ENCODE measurements at regions not wholly inside any gene's neighbourhood (a gene's known extent, or its start where the extent isn't known, plus 50 kb on each side); places are given as distances from the start of the nearest gene placed in this dataset.

- Mint-ChIP-seq H3K4me1 (no peaks in the 10 kb centered on the region), H3K27ac (no peak overlapping the region), H3K9me3 (peaks cover 8% of the 10 kb centered on the region), H3K4me3 (no peak overlapping the region), H3K36me3 (no peaks in the 10 kb centered on the region)
- ATAC-seq (no peak), DNase-seq (ENCODE audit: low spot score in 2 of 2) (no peak)
Measured at GRCh38 chr5:23579566-23579965, 72.2 kb downstream of the PRDM9 start.

DNA sequence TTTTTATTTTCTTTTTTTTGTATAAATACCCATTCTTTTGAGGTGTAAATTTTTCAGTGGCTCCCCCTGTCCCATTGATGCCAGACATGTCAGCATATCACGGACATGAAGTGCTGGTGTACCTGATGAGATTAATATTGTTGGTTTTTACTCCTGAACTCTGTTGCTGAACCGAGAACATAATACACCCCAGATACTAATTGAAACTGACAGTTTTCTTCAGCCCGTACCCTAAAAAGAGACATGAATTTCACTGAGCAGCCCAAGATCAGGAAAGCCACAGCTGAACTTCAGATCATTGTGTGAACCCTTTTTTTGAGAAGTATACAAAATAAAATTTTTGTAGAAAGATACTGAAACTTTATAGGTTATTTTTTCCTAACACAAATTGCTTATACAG is 75.7 kb downstream of the PRDM9 start:
- Mint-ChIP-seq H3K4me1 (no peaks in the 10 kb centered on the region), H3K27ac (no peak overlapping the region), H3K9me3 (peaks cover 6% of the 10 kb centered on the region), H3K4me3 (no peak overlapping the region), H3K36me3 (no peaks in the 10 kb centered on the region)
- ATAC-seq, result no peak
- no peak for DNase-seq (ENCODE audit: low spot score in 2 of 2)

GRCh38 chr5:23588841-23589326 is 81.5 kb downstream of the PRDM9 start:
- H3K4me3 Mint-ChIP-seq, result no peak overlapping the region
- H3K27ac Mint-ChIP-seq, result no peak overlapping the region
- no peaks in the 10 kb centered on the region for H3K4me1 Mint-ChIP-seq
- no peak for ATAC-seq
- H3K9me3 Mint-ChIP-seq, result peaks cover 12% of the 10 kb centered on the region
- DNase-seq (ENCODE audit: low spot score in 2 of 2), result no peak
- H3K36me3 Mint-ChIP-seq, result no peaks in the 10 kb centered on the region

DNA sequence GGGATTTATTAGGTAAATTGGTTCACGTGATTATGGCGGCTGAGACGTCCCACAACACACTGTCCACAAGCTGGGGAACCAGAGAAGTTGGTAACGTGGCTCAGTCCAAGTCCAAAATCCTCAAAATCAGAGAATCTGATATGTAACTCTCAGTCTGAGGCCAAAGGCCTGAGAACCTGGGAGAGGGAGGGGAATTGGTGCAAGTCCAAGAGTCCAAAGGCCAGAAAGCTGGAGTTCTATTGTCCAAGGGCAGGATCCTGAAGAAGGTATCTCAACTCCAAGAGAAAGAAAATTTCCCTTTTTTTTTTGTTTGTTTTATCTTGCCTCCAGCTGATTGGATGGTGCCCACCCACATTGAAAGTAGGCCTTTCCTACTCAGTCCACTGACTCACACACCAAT is 83.8 kb downstream of the PRDM9 start:
- Mint-ChIP-seq H3K9me3 (peaks cover 12% of the 10 kb centered on the region), H3K4me1 (no peaks in the 10 kb centered on the region), H3K4me3 (no peak overlapping the region), H3K36me3 (no peaks in the 10 kb centered on the region), H3K27ac (no peak overlapping the region)
- ATAC-seq (no peak), DNase-seq (ENCODE audit: low spot score in 2 of 2) (no peak)

- no peak for DNase-seq (ENCODE audit: low spot score in 2 of 2)
- Mint-ChIP-seq H3K4me3 (no peak overlapping the region), H3K36me3 (no peaks in the 10 kb centered on the region), H3K27ac (no peak overlapping the region), H3K4me1 (no peaks in the 10 kb centered on the region), H3K9me3 (peaks cover 14% of the 10 kb centered on the region)
- ATAC-seq, result no peak
Measured at GRCh38 chr5:23606927-23607326, 99.5 kb downstream of the PRDM9 start.

- Mint-ChIP-seq H3K4me3 (no peak overlapping the region), H3K4me1 (no peaks in the 10 kb centered on the region), H3K36me3 (no peaks in the 10 kb centered on the region), H3K9me3 (peaks cover 22% of the 10 kb centered on the region), H3K27ac (no peak overlapping the region)
- ATAC-seq (no peak), DNase-seq (ENCODE audit: low spot score in 2 of 2) (no peak)
Measured at GRCh38 chr5:23612701-23613100, 105.3 kb downstream of the PRDM9 start.

- DNase-seq (ENCODE audit: low spot score in 2 of 2) (no peak), ATAC-seq (no peak)
- Mint-ChIP-seq H3K4me1 (no peaks in the 10 kb centered on the region), H3K36me3 (no peaks in the 10 kb centered on the region), H3K9me3 (peaks cover 20% of the 10 kb centered on the region), H3K4me3 (no peak overlapping the region), H3K27ac (no peak overlapping the region)
Measured at GRCh38 chr5:23613566-23613965, 106.2 kb downstream of the PRDM9 start.

- H3K4me1 Mint-ChIP-seq, result no peaks in the 10 kb centered on the region
- peaks cover 20% of the 10 kb centered on the region for H3K9me3 Mint-ChIP-seq
- ATAC-seq (no peak), DNase-seq (ENCODE audit: low spot score in 2 of 2) (no peak)
- H3K4me3 Mint-ChIP-seq, result no peak overlapping the region
- H3K36me3 Mint-ChIP-seq, result no peaks in the 10 kb centered on the region
- no peak overlapping the region for H3K27ac Mint-ChIP-seq
Measured at GRCh38 chr5:23614422-23614821, 107.0 kb downstream of the PRDM9 start.

DNA sequence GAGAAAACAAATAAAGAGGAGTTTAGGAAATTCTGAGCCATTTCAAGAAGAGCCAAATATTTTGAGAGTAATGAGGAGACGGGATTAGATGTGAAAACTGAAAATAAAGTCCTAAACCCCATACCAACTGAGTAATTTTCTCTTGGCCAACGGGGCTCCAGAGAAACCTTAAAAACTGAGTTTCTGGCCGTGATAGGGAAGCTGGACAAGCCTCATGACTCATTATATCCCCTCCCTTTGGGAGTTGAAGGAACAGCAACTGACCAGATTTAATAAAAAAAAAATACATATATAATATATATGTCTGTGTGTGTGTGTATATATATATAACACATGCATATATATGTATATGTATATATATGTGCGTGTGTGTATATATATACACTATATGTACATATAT is 119.6 kb downstream of the PRDM9 start:
- Mint-ChIP-seq H3K36me3 (no peaks in the 10 kb centered on the region), H3K4me1 (no peaks in the 10 kb centered on the region), H3K9me3 (peaks cover 15% of the 10 kb centered on the region), H3K27ac (no peak overlapping the region), H3K4me3 (no peak overlapping the region)
- no peak for DNase-seq (ENCODE audit: low spot score in 2 of 2)
- no peak for ATAC-seq

DNA sequence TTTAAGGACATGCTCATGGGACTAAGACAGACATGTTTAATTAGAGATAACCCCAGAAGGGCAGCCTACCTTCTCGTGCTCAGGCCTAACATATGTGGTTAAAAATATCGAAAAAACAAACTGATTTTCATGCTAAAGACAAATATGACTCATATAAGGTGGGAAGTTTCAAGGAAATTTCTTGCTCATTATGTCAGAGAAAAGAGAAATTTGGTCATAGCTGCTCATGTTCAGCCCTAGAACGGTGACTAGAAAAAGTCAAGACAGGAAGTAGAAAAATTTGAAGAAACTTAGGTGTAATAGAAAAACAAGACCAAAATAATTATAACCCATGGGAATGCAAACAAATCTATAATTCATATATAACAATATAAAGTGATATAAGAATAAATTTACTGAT is 120.6 kb downstream of the PRDM9 start:
- ATAC-seq (no peak), DNase-seq (ENCODE audit: low spot score in 2 of 2) (no peak)
- H3K27ac Mint-ChIP-seq, result no peak overlapping the region
- H3K4me1 Mint-ChIP-seq, result no peaks in the 10 kb centered on the region
- H3K36me3 Mint-ChIP-seq, result no peaks in the 10 kb centered on the region
- no peak overlapping the region for H3K4me3 Mint-ChIP-seq
- peaks cover 15% of the 10 kb centered on the region for H3K9me3 Mint-ChIP-seq

GRCh38 chr5:23629396-23629795 is 122.0 kb downstream of the PRDM9 start:
- peaks cover 15% of the 10 kb centered on the region for H3K9me3 Mint-ChIP-seq
- H3K4me1 Mint-ChIP-seq, result no peaks in the 10 kb centered on the region
- no peak overlapping the region for H3K4me3 Mint-ChIP-seq
- no peaks in the 10 kb centered on the region for H3K36me3 Mint-ChIP-seq
- H3K27ac Mint-ChIP-seq, result no peak overlapping the region
- ATAC-seq, result no peak
- DNase-seq (ENCODE audit: low spot score in 2 of 2), result no peak

DNA sequence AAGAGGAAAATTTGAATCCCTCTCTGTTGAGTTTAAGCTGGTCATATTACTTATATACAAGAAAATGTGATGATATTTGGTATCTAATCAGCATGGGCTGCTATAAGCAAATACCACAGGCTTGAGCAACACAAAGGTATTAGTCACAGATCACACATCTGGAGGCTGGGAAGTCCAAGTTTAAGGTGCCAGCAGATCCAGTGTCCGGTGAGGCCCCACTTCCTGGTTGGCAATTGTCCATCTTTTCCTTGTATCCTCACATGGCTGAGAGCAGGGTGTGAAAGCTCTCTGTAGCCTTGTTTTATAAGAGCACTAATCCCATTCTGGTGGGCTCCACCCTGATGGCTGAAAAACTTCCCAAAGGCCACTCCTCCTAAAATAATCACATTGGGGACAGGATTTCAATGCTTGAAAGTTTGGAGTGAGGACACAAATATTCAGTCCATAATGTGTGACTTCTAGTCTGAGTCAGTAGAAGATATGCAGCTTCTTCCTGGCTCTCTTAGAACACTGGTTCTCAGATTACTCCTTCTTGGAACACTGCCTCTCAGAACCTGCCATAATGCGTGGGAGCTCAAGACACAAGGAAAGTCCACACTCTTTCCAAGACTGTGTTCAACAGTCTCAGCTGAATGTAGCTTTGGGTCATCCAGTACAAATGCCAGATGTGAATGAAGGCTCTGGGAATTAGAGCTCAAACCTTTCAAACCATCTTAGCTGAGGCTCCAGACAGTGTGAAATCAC is 124.1 kb downstream of the PRDM9 start:
- H3K4me3 Mint-ChIP-seq, result no peak overlapping the region
- H3K4me1 Mint-ChIP-seq, result no peaks in the 10 kb centered on the region
- no peak overlapping the region for H3K27ac Mint-ChIP-seq
- DNase-seq (ENCODE audit: low spot score in 2 of 2) (no peak), ATAC-seq (no peak)
- H3K9me3 Mint-ChIP-seq, result peaks cover 15% of the 10 kb centered on the region
- no peaks in the 10 kb centered on the region for H3K36me3 Mint-ChIP-seq

DNA sequence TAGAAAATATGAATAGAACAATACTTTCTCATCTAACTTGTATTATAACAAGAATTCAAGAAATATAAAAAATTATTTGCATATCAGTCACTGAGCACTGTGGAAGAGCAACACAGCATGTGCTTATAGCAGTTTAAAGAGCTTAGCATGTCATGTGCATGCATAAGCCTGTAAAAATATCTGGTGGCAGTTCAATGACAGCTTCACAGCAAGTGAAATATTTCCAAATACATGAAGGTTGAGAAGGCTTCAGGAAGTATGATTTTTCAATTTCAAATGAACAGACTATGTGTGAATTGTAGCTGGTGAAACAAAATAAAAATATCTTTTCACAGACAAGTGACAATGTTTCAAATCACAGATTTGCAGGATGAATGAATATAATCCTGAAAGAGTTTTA is 128.5 kb downstream of the PRDM9 start:
- H3K27ac Mint-ChIP-seq, result no peak overlapping the region
- no peak overlapping the region for H3K4me3 Mint-ChIP-seq
- DNase-seq (ENCODE audit: low spot score in 2 of 2) (no peak), ATAC-seq (no peak)
- no peaks in the 10 kb centered on the region for H3K36me3 Mint-ChIP-seq
- no peaks in the 10 kb centered on the region for H3K4me1 Mint-ChIP-seq
- peaks cover 19% of the 10 kb centered on the region for H3K9me3 Mint-ChIP-seq

GRCh38 chr5:23639326-23639725 is 131.9 kb downstream of the PRDM9 start:
- H3K36me3 Mint-ChIP-seq, result no peaks in the 10 kb centered on the region

DNA sequence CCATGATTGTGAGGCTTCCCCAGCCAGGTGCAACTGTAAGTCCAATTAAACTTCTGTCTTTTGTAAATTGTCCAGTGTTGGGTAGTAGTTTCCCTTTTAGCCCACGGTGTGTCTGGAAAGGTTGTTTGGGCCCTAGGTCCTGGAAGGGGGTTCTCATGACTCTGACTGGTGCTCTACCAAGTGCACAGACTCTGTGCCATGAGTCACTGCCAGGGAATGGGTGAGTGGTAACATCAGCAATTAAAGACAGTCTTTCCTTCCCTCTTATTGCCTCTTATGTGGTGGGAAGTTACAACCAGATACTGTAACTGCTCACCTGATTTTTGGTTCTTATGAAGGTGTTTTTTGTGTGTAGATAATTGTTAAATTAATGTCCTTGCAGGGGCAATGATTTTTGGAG is 141.2 kb downstream of the PRDM9 start:
- Mint-ChIP-seq H3K9me3 (peaks cover 11% of the 10 kb centered on the region), H3K4me1 (no peaks in the 10 kb centered on the region), H3K4me3 (no peak overlapping the region), H3K36me3 (no peaks in the 10 kb centered on the region), H3K27ac (no peak overlapping the region)
- no peak for DNase-seq (ENCODE audit: low spot score in 2 of 2)
- no peak for ATAC-seq

More at GRCh38 chr5:23639326-23639725, 131.9 kb downstream of the PRDM9 start:
- H3K4me1 Mint-ChIP-seq, result no peaks in the 10 kb centered on the region
- H3K9me3 Mint-ChIP-seq, result peaks cover 22% of the 10 kb centered on the region
- DNase-seq (ENCODE audit: low spot score in 2 of 2) (no peak), ATAC-seq (no peak)
- no peak overlapping the region for H3K27ac Mint-ChIP-seq
- no peak overlapping the region for H3K4me3 Mint-ChIP-seq

- H3K27ac Mint-ChIP-seq, result no peak overlapping the region
- ATAC-seq (no peak), DNase-seq (ENCODE audit: low spot score in 2 of 2) (no peak)
- H3K36me3 Mint-ChIP-seq, result no peaks in the 10 kb centered on the region
- no peaks in the 10 kb centered on the region for H3K4me1 Mint-ChIP-seq
- no peak overlapping the region for H3K4me3 Mint-ChIP-seq
- H3K9me3 Mint-ChIP-seq, result peaks cover 13% of the 10 kb centered on the region
Measured at GRCh38 chr5:23649594-23649993, 142.2 kb downstream of the PRDM9 start.

All from stimulated activated effector memory CD8-positive, alpha-beta T cell treated with anti-CD3 and anti-CD28 coated beads, Interleukin-12 subunit alpha, Interleukin-12 subunit beta, amount 100 ng/mL, for 72 hours (primary cell).